ENCODE measurements at regions not wholly inside any gene's neighbourhood (a gene's known extent, or its start where the extent isn't known, plus 50 kb on each side); places are given as distances from the start of the nearest gene placed in this dataset.

- no peak overlapping the region for H3K4me3 Mint-ChIP-seq (ENCODE audit: unreplicated experiment)
- no peaks in the 10 kb centered on the region for H3K27me3 Mint-ChIP-seq (ENCODE audit: unreplicated experiment)
These were observed 158.3 kb upstream of the TAPT1 start for GRCh38 chr4:16384576-16384975.

DNA sequence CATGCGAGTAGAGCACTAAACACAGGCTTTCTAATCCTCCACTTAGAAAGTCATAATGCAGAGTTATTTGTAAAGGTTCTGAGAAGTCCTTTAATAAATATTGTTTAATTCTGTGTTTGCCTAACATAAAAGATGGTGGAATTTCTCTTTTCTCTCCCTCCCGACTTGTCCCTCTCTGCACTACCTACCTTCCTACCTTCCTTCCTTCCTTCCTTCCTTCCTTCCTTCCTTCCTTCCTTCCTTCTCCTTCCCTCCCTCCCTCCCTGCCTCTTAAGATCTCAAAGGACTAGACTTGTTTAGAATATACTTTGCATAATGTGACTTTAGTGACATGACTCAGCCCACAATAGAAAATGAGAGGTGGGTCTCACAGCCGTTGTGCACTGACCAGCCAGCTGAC, 156.3 kb upstream of the TAPT1 start:
- Mint-ChIP-seq H3K4me1 (ENCODE audit: unreplicated experiment) (peaks cover 3% of the 10 kb centered on the region), H3K9me3 (ENCODE audit: unreplicated experiment) (no peaks in the 10 kb centered on the region), H3K36me3 (ENCODE audit: low read depth, unreplicated experiment) (no peaks in the 10 kb centered on the region), H3K4me3 (ENCODE audit: unreplicated experiment) (no peak overlapping the region), H3K27ac (ENCODE audit: unreplicated experiment) (no peak overlapping the region), H3K27me3 (ENCODE audit: unreplicated experiment) (no peaks in the 10 kb centered on the region)
- no peak for TF ChIP-seq CTCF (IDR thresholded peaks at IDR 0.05; ENCODE audit: unreplicated experiment)
- DNase-seq (ENCODE audit: low spot score), result no peak

More at GRCh38 chr4:16384576-16384975, 158.3 kb upstream of the TAPT1 start:
- DNase-seq (ENCODE audit: low spot score), result no peak
- Mint-ChIP-seq H3K27ac (ENCODE audit: unreplicated experiment) (no peak overlapping the region), H3K36me3 (ENCODE audit: low read depth, unreplicated experiment) (no peaks in the 10 kb centered on the region), H3K4me1 (ENCODE audit: unreplicated experiment) (peaks cover 3% of the 10 kb centered on the region), H3K9me3 (ENCODE audit: unreplicated experiment) (no peaks in the 10 kb centered on the region)
- TF ChIP-seq CTCF (IDR thresholded peaks at IDR 0.05; ENCODE audit: unreplicated experiment), result no peak

DNA sequence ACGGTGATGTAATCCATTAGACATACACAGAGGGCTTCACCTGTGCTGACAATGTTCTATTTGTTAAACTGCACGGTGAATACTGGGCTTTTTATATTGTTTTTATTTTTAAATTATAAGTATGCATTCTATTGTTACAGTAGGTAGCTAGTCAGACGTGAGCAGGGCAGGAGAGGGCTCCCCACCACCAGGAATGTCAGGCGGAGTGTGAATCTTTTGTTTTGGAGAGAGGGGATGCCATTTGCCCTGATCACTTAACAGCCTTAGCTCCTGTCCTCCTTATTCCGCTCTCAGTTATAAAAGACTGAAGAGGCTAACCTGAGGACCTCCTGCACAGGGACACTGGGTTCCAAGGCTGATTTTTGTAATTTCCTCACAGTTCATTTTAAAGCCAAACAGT, 151.6 kb upstream of the TAPT1 start:
- Mint-ChIP-seq H3K36me3 (ENCODE audit: low read depth, unreplicated experiment) (no peaks in the 10 kb centered on the region), H3K27ac (ENCODE audit: unreplicated experiment) (no peak overlapping the region), H3K4me3 (ENCODE audit: unreplicated experiment) (no peak overlapping the region), H3K27me3 (ENCODE audit: unreplicated experiment) (no peaks in the 10 kb centered on the region), H3K9me3 (ENCODE audit: unreplicated experiment) (no peaks in the 10 kb centered on the region), H3K4me1 (ENCODE audit: unreplicated experiment) (no peaks in the 10 kb centered on the region)
- DNase-seq (ENCODE audit: low spot score), result no peak
- no peak for TF ChIP-seq CTCF (IDR thresholded peaks at IDR 0.05; ENCODE audit: unreplicated experiment)

DNA sequence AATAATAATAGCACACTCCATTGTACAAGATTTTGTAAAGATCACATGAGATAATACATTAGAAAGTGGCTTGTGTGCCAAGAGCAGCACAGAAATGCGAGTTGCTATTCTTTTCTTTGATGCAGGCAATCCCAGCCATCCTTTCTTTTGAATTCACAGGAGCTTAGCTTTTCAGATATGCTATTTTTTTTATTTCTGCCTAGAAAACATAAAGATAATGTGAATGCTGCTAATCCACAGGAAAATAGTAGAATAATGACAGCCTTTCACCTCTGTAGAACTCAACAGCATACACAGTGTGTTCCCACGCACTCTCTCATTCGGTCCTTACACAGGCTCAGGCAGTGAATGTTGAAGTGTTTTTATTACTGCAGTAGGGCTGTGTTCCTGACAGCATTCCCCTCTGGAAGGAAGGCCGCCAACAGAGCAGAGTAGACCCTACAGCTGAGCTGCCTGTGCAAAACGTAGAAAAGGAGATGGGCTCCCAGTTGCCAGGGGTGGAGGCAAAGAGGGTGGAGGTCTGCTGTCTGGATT, 138.8 kb upstream of the TAPT1 start:
- H3K4me1 Mint-ChIP-seq (ENCODE audit: unreplicated experiment), result no peaks in the 10 kb centered on the region
- no peaks in the 10 kb centered on the region for H3K9me3 Mint-ChIP-seq (ENCODE audit: unreplicated experiment)
- no peaks in the 10 kb centered on the region for H3K36me3 Mint-ChIP-seq (ENCODE audit: low read depth, unreplicated experiment)
- TF ChIP-seq CTCF (IDR thresholded peaks at IDR 0.05; ENCODE audit: unreplicated experiment), result no peak
- no peak for DNase-seq (ENCODE audit: low spot score)
- no peak overlapping the region for H3K27ac Mint-ChIP-seq (ENCODE audit: unreplicated experiment)
- H3K4me3 Mint-ChIP-seq (ENCODE audit: unreplicated experiment), result no peak overlapping the region
- peaks cover 1% of the 10 kb centered on the region for H3K27me3 Mint-ChIP-seq (ENCODE audit: unreplicated experiment)

DNA sequence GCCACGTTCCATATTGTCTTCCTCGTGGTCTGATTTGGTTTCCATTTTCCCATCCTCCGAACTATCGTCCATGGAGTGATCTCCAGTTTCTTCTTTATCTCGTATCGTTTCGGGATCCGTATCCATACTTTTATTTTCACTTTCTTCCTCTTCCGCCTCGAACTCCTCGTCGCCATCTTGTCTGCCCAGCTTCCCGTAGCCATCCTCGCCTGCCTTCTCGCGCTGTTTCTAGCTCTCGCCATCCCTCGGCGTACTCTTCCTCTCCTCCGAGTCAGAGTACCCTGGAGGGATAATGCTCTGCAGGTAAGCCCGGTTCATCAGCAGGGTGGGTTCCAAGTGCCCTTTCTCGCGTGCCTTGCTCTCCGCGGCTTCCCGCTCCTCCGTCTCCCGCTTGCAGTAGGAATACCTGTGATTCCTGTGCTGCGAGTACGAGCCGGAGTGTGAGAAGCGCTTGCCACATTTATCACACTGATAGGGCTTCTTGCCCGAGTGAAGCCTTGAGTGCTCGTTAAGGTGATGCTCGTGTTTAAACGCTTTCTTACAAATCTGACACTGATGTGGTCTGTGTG, 134.5 kb upstream of the TAPT1 start:
- Mint-ChIP-seq H3K4me1 (ENCODE audit: unreplicated experiment) (no peaks in the 10 kb centered on the region), H3K36me3 (ENCODE audit: low read depth, unreplicated experiment) (no peaks in the 10 kb centered on the region), H3K27ac (ENCODE audit: unreplicated experiment) (no peak overlapping the region), H3K4me3 (ENCODE audit: unreplicated experiment) (no peak overlapping the region), H3K9me3 (ENCODE audit: unreplicated experiment) (no peaks in the 10 kb centered on the region), H3K27me3 (ENCODE audit: unreplicated experiment) (peaks cover 1% of the 10 kb centered on the region)
- DNase-seq (ENCODE audit: low spot score), result no peak
- no peak for TF ChIP-seq CTCF (IDR thresholded peaks at IDR 0.05; ENCODE audit: unreplicated experiment)
